ENCODE measurements at regions not wholly inside any gene's neighbourhood (a gene's known extent, or its start where the extent isn't known, plus 50 kb on each side); places are given as distances from the start of the nearest gene placed in this dataset.

GRCh38 chr20:39146394-39146793 is 184.2 kb downstream of the DHX35 start:
- TF ChIP-seq, protein P1, sequence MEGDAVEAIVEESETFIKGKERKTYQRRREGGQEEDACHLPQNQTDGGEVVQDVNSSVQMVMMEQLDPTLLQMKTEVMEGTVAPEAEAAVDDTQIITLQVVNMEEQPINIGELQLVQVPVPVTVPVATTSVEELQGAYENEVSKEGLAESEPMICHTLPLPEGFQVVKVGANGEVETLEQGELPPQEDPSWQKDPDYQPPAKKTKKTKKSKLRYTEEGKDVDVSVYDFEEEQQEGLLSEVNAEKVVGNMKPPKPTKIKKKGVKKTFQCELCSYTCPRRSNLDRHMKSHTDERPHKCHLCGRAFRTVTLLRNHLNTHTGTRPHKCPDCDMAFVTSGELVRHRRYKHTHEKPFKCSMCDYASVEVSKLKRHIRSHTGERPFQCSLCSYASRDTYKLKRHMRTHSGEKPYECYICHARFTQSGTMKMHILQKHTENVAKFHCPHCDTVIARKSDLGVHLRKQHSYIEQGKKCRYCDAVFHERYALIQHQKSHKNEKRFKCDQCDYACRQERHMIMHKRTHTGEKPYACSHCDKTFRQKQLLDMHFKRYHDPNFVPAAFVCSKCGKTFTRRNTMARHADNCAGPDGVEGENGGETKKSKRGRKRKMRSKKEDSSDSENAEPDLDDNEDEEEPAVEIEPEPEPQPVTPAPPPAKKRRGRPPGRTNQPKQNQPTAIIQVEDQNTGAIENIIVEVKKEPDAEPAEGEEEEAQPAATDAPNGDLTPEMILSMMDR (IDR thresholded peaks at IDR 0.05; ENCODE audit: insufficient read depth, low read length, poor library complexity, severe bottlenecking), result no peak
- TF ChIP-seq EZH2phosphoT487 (conservative IDR thresholded peaks at IDR 0.05; ENCODE audit: low read length), result no peak

Measured in SU-DHL-6 (cell line).